GM10248 (cell line): ENCODE measurements at regions not wholly inside any gene's neighbourhood (a gene's known extent, or its start where the extent isn't known, plus 50 kb on each side); places are given as distances from the start of the nearest gene placed in this dataset.
"Not testable (repeated sequence)": the region's sequence is repeated elsewhere in the genome, so short reads cannot be mapped to it uniquely, and the experiment has no call there.

Experiments
- CTCF ChIA-PET: fragments of 300-600 bp; sonication (Branson Sonifier 250); formaldehyde crosslinking; extraction: SDS; loops from one replicate; lab custom pipeline; 2021; ENCODE audit warnings: antibody characterized with exemption; lab: Yijun Ruan, JAX
- POLR2A ChIA-PET: fragments of 350-650 bp; sonication (Branson Sonifier 250); formaldehyde crosslinking; extraction: SDS; loops from one replicate; lab custom pipeline; 2020; ENCODE audit warnings: antibody characterized with exemption; lab: Yijun Ruan, JAX
- DNase-seq: peaks from one replicate; pipeline ENCODE4 v3.0.0; 2012; ENCODE audit errors: extremely low spot score
- CTCF ChIP-seq: IDR thresholded peaks from 2 replicates; pipeline ENCODE4 v1.5.1; 2012; ENCODE audit warnings: mild to moderate bottlenecking, low read depth; ENCODE audit errors: extremely low read depth, missing control alignments, control extremely low read depth

DNA sequence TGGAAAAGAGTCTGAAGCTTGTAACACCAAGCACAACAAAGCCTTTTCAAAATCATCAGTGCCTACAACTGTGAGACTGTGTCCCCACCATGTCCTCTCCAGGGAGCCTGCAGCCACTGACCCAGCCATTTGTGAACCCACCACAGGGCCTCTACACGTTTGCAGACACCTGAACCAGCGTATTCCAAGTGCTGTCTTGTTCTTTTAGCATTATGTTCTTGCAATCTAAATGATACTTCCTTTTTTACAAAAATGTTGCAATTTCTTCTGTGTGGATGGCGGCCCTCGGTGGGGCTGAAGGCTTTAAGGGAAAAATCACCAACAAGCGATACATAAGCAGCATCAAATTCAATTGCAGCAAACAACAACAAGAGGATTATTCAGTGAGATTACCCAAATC lies 403.2 kb upstream of the MGMT start:
- DNase-seq: no peak
- POLR2A ChIA-PET: no interaction called here
- CTCF ChIA-PET: no interaction called here

DNA sequence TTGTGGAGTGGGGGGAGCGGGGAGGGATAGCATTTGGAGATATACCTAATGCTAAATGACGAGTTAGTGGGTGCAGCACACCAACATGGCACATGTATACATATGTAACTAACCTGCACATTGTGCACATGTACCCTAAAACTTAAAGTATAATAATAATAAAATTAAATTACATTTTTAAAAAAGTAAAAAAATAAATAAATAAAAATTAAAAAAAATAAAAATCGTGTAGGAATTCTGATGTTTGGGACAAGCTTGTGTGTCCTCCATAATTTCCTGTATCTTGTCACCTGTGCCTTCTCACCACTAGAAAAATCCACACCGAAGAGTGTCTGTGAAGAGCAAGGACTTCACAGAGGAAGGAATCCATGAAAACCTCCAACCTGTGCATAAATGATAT lies 400.5 kb upstream of the MGMT start:
- CTCF ChIA-PET, POLR2A ChIA-PET, DNase-seq: not testable (repeated sequence)

More for the DNA sequence above, 403.2 kb upstream of the MGMT start:
- no peak for TF ChIP-seq CTCF

DNA sequence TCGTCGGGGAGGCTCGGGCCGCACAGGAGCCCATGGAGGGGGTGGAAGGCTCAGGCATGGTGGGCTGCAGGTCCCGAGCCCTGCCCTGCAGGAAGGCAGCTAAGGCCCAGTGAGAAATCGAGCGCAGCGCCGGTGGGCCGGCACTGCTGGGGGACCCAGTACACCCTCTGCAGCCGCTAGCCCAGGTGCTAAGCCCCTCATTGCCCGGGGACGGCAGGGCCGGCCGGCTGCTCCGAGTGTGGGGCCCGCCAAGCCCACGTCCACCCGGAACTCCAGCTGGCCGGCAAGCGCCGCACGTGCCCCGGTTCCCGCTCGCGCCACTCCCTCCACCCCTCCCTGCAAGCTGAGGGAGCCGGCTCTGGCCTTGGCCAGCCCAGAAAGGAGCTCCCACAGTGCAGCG lies 395.6 kb upstream of the MGMT start:
- DNase-seq, CTCF ChIA-PET, POLR2A ChIA-PET: not testable (repeated sequence)

DNA sequence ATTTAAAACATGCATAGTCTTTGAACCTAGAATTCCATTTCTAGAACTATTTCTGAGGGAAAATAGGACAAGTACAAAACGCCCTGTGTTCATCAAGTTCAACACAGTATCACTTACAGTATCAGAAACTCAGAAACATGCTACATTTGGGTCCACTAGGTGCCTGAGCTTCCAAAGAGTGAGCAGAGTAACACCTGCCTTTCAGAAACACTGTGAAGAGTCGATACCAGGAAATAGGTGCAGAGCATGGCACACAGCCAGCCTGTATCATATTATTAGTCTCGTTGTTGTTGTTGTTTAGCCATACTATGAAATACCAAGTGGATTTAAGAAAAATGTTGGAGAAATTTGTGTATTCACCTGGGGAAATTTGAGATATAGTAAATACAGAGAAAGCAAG lies 392.1 kb upstream of the MGMT start:
- DNase-seq: no peak
- no peak for TF ChIP-seq CTCF
- POLR2A ChIA-PET: no interaction called here
- CTCF ChIA-PET: no interaction called here

GRCh38 chr10:129075508-129075907 lies 391.5 kb upstream of the MGMT start:
- DNase-seq: no peak
- no peak for TF ChIP-seq CTCF
- CTCF ChIA-PET: no interaction called here
- POLR2A ChIA-PET: no interaction called here

DNA sequence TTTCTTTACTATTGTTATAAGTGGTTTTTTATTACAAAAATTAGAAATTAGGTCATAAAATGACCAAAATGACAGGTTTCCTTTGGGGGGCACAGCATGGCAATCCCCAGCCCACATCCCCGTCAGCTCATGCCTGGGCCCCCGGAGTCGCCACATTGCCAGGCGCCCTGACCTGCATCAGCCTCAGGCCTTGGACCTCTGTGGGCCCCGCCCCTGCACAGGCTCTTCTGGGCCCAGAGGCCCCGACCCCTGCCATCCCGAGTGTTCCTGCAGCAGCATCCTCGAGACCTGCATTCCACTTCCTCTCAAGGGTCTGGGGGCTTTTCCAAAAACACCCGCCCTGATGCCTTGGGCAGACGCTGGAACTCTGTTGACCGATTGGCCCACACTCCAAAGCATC lies 391.1 kb upstream of the MGMT start:
- no peak for TF ChIP-seq CTCF
- ChIA-PET POLR2A (no interaction called here), CTCF (no interaction called here)
- no peak for DNase-seq

GRCh38 chr10:129078346-129078745 lies 388.7 kb upstream of the MGMT start:
- ChIA-PET CTCF (no interaction called here), POLR2A (no interaction called here)
- no peak for DNase-seq

More at GRCh38 chr10:129078346-129078745, 388.7 kb upstream of the MGMT start:
- no peak for TF ChIP-seq CTCF
